22Rv1 (cell line): ENCODE measurements at regions not wholly inside any gene's neighbourhood (a gene's known extent, or its start where the extent isn't known, plus 50 kb on each side); places are given as distances from the start of the nearest gene placed in this dataset.
"Not testable (repeated sequence)": the region's sequence is repeated elsewhere in the genome, so short reads cannot be mapped to it uniquely, and the experiment has no call there.

ENCODE experiments used
- H3K27ac ChIP-seq: fragments of 450-650 bp; 2 replicates; pipeline ENCODE4 v1.5.1; 2017
- CTCF ChIP-seq: fragments of 450-650 bp; IDR thresholded peaks from 2 replicates; pipeline ENCODE4 v1.5.1; 2017; ENCODE audit warnings: mild to moderate bottlenecking
- ZFX ChIP-seq: fragments of 450-650 bp; IDR thresholded peaks from 2 replicates; pipeline ENCODE4 v1.6.1; 2017; ENCODE audit warnings: antibody characterized with exemption, borderline replicate concordance

- no peak overlapping the region for H3K27ac ChIP-seq
- TF ChIP-seq CTCF (no peak), ZFX (no peak)
Measured at GRCh38 chr17:14547016-14547415, 246.1 kb downstream of the HS3ST3B1 start.

- no peak for TF ChIP-seq ZFX
- TF ChIP-seq CTCF, result no peak
- H3K27ac ChIP-seq, result no peak overlapping the region
Measured at GRCh38 chr17:14545156-14545906, 244.4 kb downstream of the HS3ST3B1 start.

- H3K27ac ChIP-seq, result no peak overlapping the region
- TF ChIP-seq CTCF (no peak), ZFX (no peak)
Measured at GRCh38 chr17:14541714-14542113, 240.8 kb downstream of the HS3ST3B1 start.

GRCh38 chr17:14539801-14540200, 238.9 kb downstream of the HS3ST3B1 start:
- no peak overlapping the region for H3K27ac ChIP-seq
- TF ChIP-seq ZFX (no peak), CTCF (no peak)

GRCh38 chr17:14532242-14532641, 231.4 kb downstream of the HS3ST3B1 start:
- H3K27ac ChIP-seq, result not testable (repeated sequence)

- TF ChIP-seq ZFX (no peak), CTCF (no peak)
- H3K27ac ChIP-seq, result no peak overlapping the region
Measured at GRCh38 chr17:14525551-14526455, 224.9 kb downstream of the HS3ST3B1 start.

GRCh38 chr17:14522795-14523387, 222.0 kb downstream of the HS3ST3B1 start:
- TF ChIP-seq ZFX (no peak), CTCF (no peak)
- H3K27ac ChIP-seq, result no peak overlapping the region

GRCh38 chr17:14518919-14519318, 218.0 kb downstream of the HS3ST3B1 start:
- H3K27ac ChIP-seq, result not testable (repeated sequence)
